H1 (cell line): ENCODE measurements at regions not wholly inside any gene's neighbourhood (a gene's known extent, or its start where the extent isn't known, plus 50 kb on each side); places are given as distances from the start of the nearest gene placed in this dataset.

Experiments
- CTCF ChIA-PET: fragments of 300-600 bp; sonication (Branson Sonifier 250); formaldehyde crosslinking; loops from one replicate; lab custom pipeline; 2021; ENCODE audit not compliant: partially characterized antibody; lab: Charles Lee
- POLR2A ChIA-PET: fragments of 300-600 bp; sonication (Branson Sonifier 250); formaldehyde crosslinking; loops from one replicate; lab custom pipeline; 2021; ENCODE audit warnings: inconsistent platforms; ENCODE audit not compliant: partially characterized antibody; lab: Charles Lee
- DNase-seq, 2 experiments: peaks; one replicate each; pipeline versions ENCODE4 v3.0.0 to v3.0.0-alpha.2; 2010 to 2022; ENCODE audit warnings: low spot score in 2 of 2, low read depth in 1 of 2, mixed read lengths in 1 of 2
- FAIRE-seq: peaks from 2 replicates; lab custom pipeline; 2011; peaks lifted over from hg19 to GRCh38; lab: Jason Lieb, UNC
- H2AFZ ChIP-seq: 2 replicates; pipeline ENCODE4 v1.8.1; 2012; ENCODE audit warnings: low read length, inconsistent platforms
- H2AK5ac ChIP-seq: 2 replicates; pipeline ENCODE4 v1.6.1; 2013; ENCODE audit warnings: low read depth, low read length
- H2BK120ac ChIP-seq: replicated peaks from 2 replicates; pipeline ENCODE3; 2013; ENCODE audit warnings: low read depth, low read length, inconsistent platforms
- H2BK12ac ChIP-seq: 2 replicates; pipeline ENCODE4 v1.6.1; 2013; ENCODE audit warnings: low read depth, low read length
- H2BK15ac ChIP-seq: 2 replicates; pipeline ENCODE4 v1.6.1; 2013; ENCODE audit warnings: low read length
- H2BK20ac ChIP-seq: 2 replicates; pipeline ENCODE4 v1.6.1; 2013; ENCODE audit warnings: low read length
- H2BK5ac ChIP-seq: 2 replicates; pipeline ENCODE4 v1.6.1; 2013; ENCODE audit warnings: low read depth, low read length
- H3K14ac ChIP-seq: 2 replicates; pipeline ENCODE4 v1.6.1; 2013; ENCODE audit warnings: inconsistent platforms; ENCODE audit not compliant: insufficient read length
- H3K18ac ChIP-seq: 2 replicates; pipeline ENCODE4 v1.6.1; 2013; ENCODE audit warnings: low read length; ENCODE audit errors: extremely low read depth
- H3K23ac ChIP-seq: 2 replicates; pipeline ENCODE4 v1.6.1; 2013; ENCODE audit warnings: inconsistent platforms; ENCODE audit not compliant: insufficient read length
- H3K23me2 ChIP-seq: 2 replicates; pipeline ENCODE4 v1.6.1; 2013; ENCODE audit warnings: low read depth, low read length
- H3K27ac ChIP-seq: 2 replicates; pipeline ENCODE4 v1.6.1; 2011; ENCODE audit warnings: low read depth, low read length, inconsistent platforms
- H3K27me3 ChIP-seq, 4 experiments: replicated peaks in 1 of 4; 1 replicate in 1 of 4; 2 replicates in 3 of 4; pipeline versions ENCODE4 v1.6.1 to v1.8.1; 2011 to 2013; ENCODE audit warnings: low read length in 3 of 4, mild to moderate bottlenecking in 3 of 4, inconsistent platforms in 2 of 4, mixed read lengths in 2 of 4, moderate library complexity in 1 of 4; ENCODE audit not compliant: control insufficient read depth in 3 of 4, insufficient read depth in 3 of 4; ENCODE audit errors: extremely low read depth in 1 of 4
- H3K36me3 ChIP-seq, 4 experiments: 2 replicates each; pipeline versions ENCODE4 v1.6.1 to v1.8.1; 2011 to 2013; ENCODE audit warnings: mild to moderate bottlenecking in 4 of 4, low read length in 3 of 4, moderate library complexity in 2 of 4, control low read depth in 1 of 4, inconsistent platforms in 1 of 4; ENCODE audit not compliant: insufficient read depth in 4 of 4, control insufficient read depth in 2 of 4
- H3K4ac ChIP-seq: replicated peaks from 2 replicates; pipeline ENCODE3; 2013; ENCODE audit warnings: low read length, low read depth, mixed read lengths, inconsistent platforms; ENCODE audit not compliant: insufficient read length
- H3K4me1 ChIP-seq, 4 experiments: replicated peaks in 1 of 4; 1 replicate in 1 of 4; 2 replicates in 3 of 4; pipeline versions ENCODE4 v1.6.1 to v1.8.1; 2011 to 2013; ENCODE audit warnings: low read length in 3 of 4, inconsistent platforms in 2 of 4, mixed read lengths in 1 of 4; ENCODE audit not compliant: insufficient read depth in 4 of 4, control insufficient read depth in 3 of 4
- H3K4me2 ChIP-seq, 2 experiments: 2 replicates each; pipeline versions ENCODE4 v1.6.1 to v1.8.1; 2011 to 2013; ENCODE audit warnings: low read depth in 2 of 2, low read length in 2 of 2, control low read depth in 1 of 2, inconsistent platforms in 1 of 2, mild to moderate bottlenecking in 1 of 2; ENCODE audit not compliant: insufficient read depth in 1 of 2
- H3K4me3 ChIP-seq, 4 experiments: fragments of 200-600, 300-600 bp in 1 of 4; sonication (generic), shearing (Covaris generic), sonication (Bioruptor Twin) in 1 of 4; 2 replicates each; pipeline versions ENCODE4 v1.5.1 to v1.8.1; 2011 to 2016; ENCODE audit warnings: low read length in 4 of 4, low read depth in 3 of 4, control low read depth in 2 of 4, inconsistent platforms in 2 of 4, mild to moderate bottlenecking in 2 of 4, mixed read lengths in 1 of 4, moderate library complexity in 1 of 4; ENCODE audit not compliant: insufficient read depth in 2 of 4; ENCODE audit errors: extremely low read depth in 1 of 4
- H3K56ac ChIP-seq: replicated peaks from 2 replicates; pipeline ENCODE3; 2013; ENCODE audit warnings: low read depth, mild to moderate bottlenecking, mixed read lengths, low read length, inconsistent platforms; ENCODE audit not compliant: insufficient read length
- H3K79me1 ChIP-seq: 2 replicates; pipeline ENCODE4 v1.6.1; 2013; ENCODE audit warnings: low read depth, low read length, control low read depth
- H3K79me2 ChIP-seq, 2 experiments: 2 replicates each; pipeline versions ENCODE4 v1.6.1 to v1.8.1; 2012 to 2013; ENCODE audit warnings: low read length in 2 of 2, mild to moderate bottlenecking in 2 of 2, inconsistent platforms in 1 of 2; ENCODE audit not compliant: insufficient read depth in 2 of 2, control insufficient read depth in 1 of 2
- H3K9ac ChIP-seq, 4 experiments: replicated peaks in 1 of 4; 1 replicate in 1 of 4; 2 replicates in 3 of 4; pipeline versions ENCODE4 v1.6.1 to v1.8.1; 2011 to 2013; ENCODE audit warnings: low read depth in 3 of 4, low read length in 3 of 4, control low read depth in 2 of 4, mild to moderate bottlenecking in 2 of 4, moderate library complexity in 2 of 4, inconsistent platforms in 1 of 4; ENCODE audit errors: extremely low read depth in 1 of 4
- H3K9me3 ChIP-seq, 2 experiments: 2 replicates each; pipeline versions ENCODE4 v1.6.1 to v1.8.1; 2012 to 2013; ENCODE audit warnings: mild to moderate bottlenecking in 2 of 2, moderate library complexity in 2 of 2, control low read depth in 1 of 2, inconsistent platforms in 1 of 2, low read depth in 1 of 2, low read length in 1 of 2, mixed read lengths in 1 of 2; ENCODE audit not compliant: insufficient read depth in 2 of 2
- H4K20me1 ChIP-seq, 2 experiments: replicated peaks in 1 of 2; 2 replicates each; pipeline versions ENCODE3 to v1.8.1; 2011 to 2013; ENCODE audit warnings: inconsistent platforms in 2 of 2, low read length in 2 of 2, mild to moderate bottlenecking in 1 of 2; ENCODE audit not compliant: insufficient read depth in 2 of 2, control insufficient read depth in 1 of 2
- H4K5ac ChIP-seq: 2 replicates; pipeline ENCODE4 v1.6.1; 2013; ENCODE audit warnings: low read length, low read depth, mixed read lengths, inconsistent platforms; ENCODE audit not compliant: insufficient read length
- H4K8ac ChIP-seq: 2 replicates; pipeline ENCODE4 v1.8.0; 2013; ENCODE audit warnings: mild to moderate bottlenecking, moderate library complexity, low read length, inconsistent platforms; ENCODE audit not compliant: insufficient read depth; ENCODE audit errors: extremely low read depth
- H4K91ac ChIP-seq: replicated peaks from 2 replicates; pipeline ENCODE3; 2013; ENCODE audit warnings: low read length, mixed read lengths, inconsistent platforms; ENCODE audit not compliant: insufficient read length
- EGR1 ChIP-seq: IDR thresholded peaks from 2 replicates; pipeline ENCODE4 v1.6.1; 2011; ENCODE audit warnings: low read depth, low read length, borderline replicate concordance
- NANOG ChIP-seq: IDR thresholded peaks from 2 replicates; pipeline ENCODE4 v1.6.1; 2011; ENCODE audit warnings: low read length, low read depth, mild to moderate bottlenecking, inconsistent platforms; ENCODE audit not compliant: insufficient read depth, poor library complexity, severe bottlenecking
- RXRA ChIP-seq: IDR thresholded peaks from 2 replicates; pipeline ENCODE4 v1.6.1; 2011; ENCODE audit warnings: low read depth, mild to moderate bottlenecking, low read length, moderate library complexity; ENCODE audit not compliant: insufficient read depth
- SAP30 ChIP-seq: fragments of 300-600 bp; sonication (generic); IDR thresholded peaks from 2 replicates; pipeline ENCODE4 v1.7.1; 2012; ENCODE audit warnings: low read length, moderate library complexity, mild to moderate bottlenecking, inconsistent platforms; ENCODE audit not compliant: insufficient read depth, insufficient replicate concordance
- SP2 ChIP-seq: IDR thresholded peaks from 2 replicates; pipeline ENCODE4 v1.6.1; 2012; ENCODE audit warnings: mild to moderate bottlenecking, low read length, inconsistent platforms
- TAF1 ChIP-seq: IDR thresholded peaks from 2 replicates; pipeline ENCODE4 v1.6.1; 2011; ENCODE audit warnings: mild to moderate bottlenecking, low read depth, low read length
- TCF12 ChIP-seq: IDR thresholded peaks from 2 replicates; pipeline ENCODE4 v1.6.1; 2011; ENCODE audit warnings: low read depth, mild to moderate bottlenecking, low read length
- YY1 ChIP-seq: IDR thresholded peaks from 2 replicates; pipeline ENCODE4 v1.6.1; 2011; ENCODE audit warnings: low read depth, mild to moderate bottlenecking, low read length
- ZNF274 ChIP-seq: IDR thresholded peaks from 2 replicates; pipeline ENCODE4 v1.7.0; 2012; ENCODE audit warnings: low read length, borderline replicate concordance; ENCODE audit errors: extremely low read depth
- TF ChIP-seq, protein P1 (sequence below): IDR thresholded peaks from 2 replicates; pipeline ENCODE4 v1.6.1; 2012; ENCODE audit warnings: inconsistent platforms

DNA sequence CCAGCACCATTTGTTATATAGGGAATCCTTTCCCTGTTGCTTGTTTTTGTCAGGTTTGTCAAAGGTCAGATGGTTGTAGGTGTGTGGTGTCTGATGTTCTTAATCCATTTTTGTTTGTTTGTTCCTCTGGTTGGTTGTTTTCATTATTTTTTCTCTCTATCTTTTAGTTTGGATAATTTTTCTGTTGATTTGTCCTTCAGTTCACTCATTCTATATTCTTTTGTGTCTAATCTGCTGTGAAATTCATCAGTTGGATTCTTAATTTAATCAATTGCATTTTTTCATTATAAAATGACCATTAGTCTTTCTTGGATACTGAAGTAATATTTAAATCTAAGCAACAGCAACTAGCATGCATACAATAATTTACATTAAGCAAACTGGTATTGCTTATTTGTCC is 206.7 kb upstream of the TRIB2 start:
- Histone ChIP-seq H3K9me3 (no peaks in the 10 kb centered on the region), H2BK120ac (no peak overlapping the region), H4K8ac (no peak overlapping the region), H3K27me3 (no peaks in the 10 kb centered on the region)
- TF ChIP-seq TAF1, result no peak
- TF ChIP-seq YY1, result no peak
- TF ChIP-seq SP2, result no peak
- no peak for TF ChIP-seq TCF12
- TF ChIP-seq, protein P1, sequence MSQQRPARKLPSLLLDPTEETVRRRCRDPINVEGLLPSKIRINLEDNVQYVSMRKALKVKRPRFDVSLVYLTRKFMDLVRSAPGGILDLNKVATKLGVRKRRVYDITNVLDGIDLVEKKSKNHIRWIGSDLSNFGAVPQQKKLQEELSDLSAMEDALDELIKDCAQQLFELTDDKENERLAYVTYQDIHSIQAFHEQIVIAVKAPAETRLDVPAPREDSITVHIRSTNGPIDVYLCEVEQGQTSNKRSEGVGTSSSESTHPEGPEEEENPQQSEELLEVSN, result no peak
- no peak for TF ChIP-seq NANOG
- no peak for TF ChIP-seq ZNF274
- TF ChIP-seq SAP30, result no peak
- TF ChIP-seq EGR1, result no peak
- TF ChIP-seq RXRA, result no peak
- TF ChIP-seq, all 59 proteins: peak for 0
- Histone ChIP-seq H3K56ac (no peak overlapping the region), H3K79me2 (no peaks in the 10 kb centered on the region), H3K4me2 (no peak overlapping the region), H3K9ac (no peak overlapping the region), H4K5ac (no peak overlapping the region), H3K23ac (no peak overlapping the region), H3K4me1 (no peaks in the 10 kb centered on the region), H2AFZ (no peak overlapping the region), H3K27ac (no peak overlapping the region), H3K36me3 (no peaks in the 10 kb centered on the region), H3K14ac (no peak overlapping the region), H2BK20ac (no peak overlapping the region), H3K4ac (no peak overlapping the region), H2AK5ac (no peak overlapping the region), H4K91ac (no peak overlapping the region), H4K20me1 (no peaks in the 10 kb centered on the region), H3K23me2 (no peaks in the 10 kb centered on the region), H3K79me1 (no peaks in the 10 kb centered on the region), H2BK15ac (no peak overlapping the region), H3K18ac (no peak overlapping the region), H2BK12ac (no peak overlapping the region), H2BK5ac (no peak overlapping the region), H3K4me3 (no peak overlapping the region)
- ChIA-PET CTCF (no interaction called here), POLR2A (no interaction called here)
- FAIRE-seq (no peak), DNase-seq (no peak)
